ENCODE measurements at regions not wholly inside any gene's neighbourhood (a gene's known extent, or its start where the extent isn't known, plus 50 kb on each side); places are given as distances from the start of the nearest gene placed in this dataset.

- TF ChIP-seq CTCF (IDR thresholded peaks at IDR 0.05 in 4 of 5, conservative IDR thresholded peaks at IDR 0.05 in 1 of 5) (no peak), POLR2A (IDR thresholded peaks at IDR 0.05) (no peak)
These were observed 77.7 kb upstream of the EEF2KMT start for GRCh38 chr16:5175266-5175665.
